DOHH2 (cell line): ENCODE measurements at regions not wholly inside any gene's neighbourhood (a gene's known extent, or its start where the extent isn't known, plus 50 kb on each side); places are given as distances from the start of the nearest gene placed in this dataset.

Experiments used
- H3F3A ChIP-seq: fragments of 200-600 bp; sonication (generic), shearing (Covaris generic); 2 replicates; pipeline ENCODE4 v1.6.0; 2016; ENCODE audit warnings: antibody characterized with exemption, mild to moderate bottlenecking; ENCODE audit not compliant: control insufficient read depth, insufficient read depth
- H3K27ac ChIP-seq: fragments of 200-600 bp; sonication (generic); 2 replicates; pipeline ENCODE4 v1.5.1; 2014; ENCODE audit warnings: low read depth, mild to moderate bottlenecking, low read length, moderate library complexity
- H3K27me3 ChIP-seq: fragments of 200-600 bp; sonication (generic); 2 replicates; pipeline ENCODE4 v1.6.1; 2014; ENCODE audit warnings: mild to moderate bottlenecking, low read length, mixed read lengths; ENCODE audit not compliant: control insufficient read depth
- H3K36me3 ChIP-seq: fragments of 200-600 bp; sonication (generic); 2 replicates; pipeline ENCODE4 v1.6.1; 2014; ENCODE audit warnings: mild to moderate bottlenecking, low read length, moderate library complexity, mixed read lengths; ENCODE audit not compliant: control insufficient read depth
- H3K4me1 ChIP-seq: fragments of 200-600 bp; sonication (generic); 2 replicates; pipeline ENCODE4 v1.6.1; 2014; ENCODE audit warnings: mild to moderate bottlenecking, low read length, mixed read lengths; ENCODE audit not compliant: control insufficient read depth
- H3K4me2 ChIP-seq: fragments of 200-600 bp; sonication (generic); 2 replicates; pipeline ENCODE4 v1.6.0; 2014; ENCODE audit warnings: mild to moderate bottlenecking, low read length, moderate library complexity
- H3K4me3 ChIP-seq: fragments of 200-600 bp; sonication (generic); 2 replicates; pipeline ENCODE4 v1.5.1; 2014; ENCODE audit warnings: mild to moderate bottlenecking, low read length, mixed read lengths
- H3K79me2 ChIP-seq: fragments of 200-600 bp; sonication (generic); 2 replicates; pipeline ENCODE4 v1.6.1; 2014; ENCODE audit warnings: mild to moderate bottlenecking, low read length, mixed read lengths; ENCODE audit not compliant: control insufficient read depth
- H3K9me2 ChIP-seq: fragments of 200-600 bp; sonication (generic); replicated peaks from 2 replicates; pipeline ENCODE4 v1.6.1; 2014; ENCODE audit warnings: mild to moderate bottlenecking, low read length, mixed read lengths; ENCODE audit not compliant: control insufficient read depth
- H3K9me3 ChIP-seq: fragments of 200-600 bp; sonication (generic); 2 replicates; pipeline ENCODE4 v1.6.1; 2014; ENCODE audit warnings: antibody characterized with exemption, low read length, mixed read lengths; ENCODE audit not compliant: control insufficient read depth, insufficient read depth
- H4K20me1 ChIP-seq: fragments of 200-600 bp; sonication (generic); 2 replicates; pipeline ENCODE4 v1.6.0; 2014; ENCODE audit warnings: low read depth, mild to moderate bottlenecking, antibody characterized with exemption, low read length, moderate library complexity; ENCODE audit not compliant: control insufficient read depth, insufficient read depth
- CTCF ChIP-seq: fragments of 200-600 bp; sonication (generic); IDR thresholded peaks from one replicate; pipeline ENCODE4 v1.5.1; 2014; ENCODE audit warnings: antibody characterized with exemption, mild to moderate bottlenecking, low read depth, low read length; ENCODE audit not compliant: poor library complexity, severe bottlenecking
- EZH2phosphoT487 ChIP-seq: fragments of 200-600 bp; sonication (generic); IDR thresholded peaks from 2 replicates; pipeline ENCODE4 v1.6.1; 2017; ENCODE audit warnings: borderline replicate concordance, mild to moderate bottlenecking, antibody characterized with exemption, low read length, moderate library complexity, mixed read lengths

GRCh38 chr9:21592063-21592338 lies 109.9 kb upstream of the IFNE start:
- no peak overlapping the region for H3K4me2 ChIP-seq

GRCh38 chr9:21597284-21597683 lies 115.2 kb upstream of the IFNE start:
- H3K9me3 ChIP-seq = no peaks in the 10 kb centered on the region
- no peaks in the 10 kb centered on the region for H3K4me1 ChIP-seq
- no peaks in the 10 kb centered on the region for H3F3A ChIP-seq
- no peaks in the 10 kb centered on the region for H3K27me3 ChIP-seq
- no peaks in the 10 kb centered on the region for H3K9me2 ChIP-seq
- no peaks in the 10 kb centered on the region for H3K79me2 ChIP-seq
- H3K27ac ChIP-seq = no peak overlapping the region
- TF ChIP-seq EZH2phosphoT487 = no peak
- no peak for TF ChIP-seq CTCF
- no peak overlapping the region for H3K4me2 ChIP-seq
- no peaks in the 10 kb centered on the region for H3K36me3 ChIP-seq
- H4K20me1 ChIP-seq = no peaks in the 10 kb centered on the region
- no peak overlapping the region for H3K4me3 ChIP-seq

More at GRCh38 chr9:21592063-21592338, 109.9 kb upstream of the IFNE start:
- Histone ChIP-seq H3K36me3 (no peaks in the 10 kb centered on the region), H3K27me3 (no peaks in the 10 kb centered on the region), H3K27ac (no peak overlapping the region), H4K20me1 (no peaks in the 10 kb centered on the region), H3F3A (no peaks in the 10 kb centered on the region), H3K4me3 (no peak overlapping the region), H3K79me2 (no peaks in the 10 kb centered on the region), H3K4me1 (no peaks in the 10 kb centered on the region), H3K9me3 (no peaks in the 10 kb centered on the region), H3K9me2 (no peaks in the 10 kb centered on the region)
- TF ChIP-seq EZH2phosphoT487 = no peak
- no peak for TF ChIP-seq CTCF

- Histone ChIP-seq H3K9me2 (no peaks in the 10 kb centered on the region), H3K4me1 (no peaks in the 10 kb centered on the region), H3K4me2 (no peak overlapping the region), H3F3A (no peaks in the 10 kb centered on the region), H3K9me3 (no peaks in the 10 kb centered on the region), H3K79me2 (no peaks in the 10 kb centered on the region), H3K4me3 (no peak overlapping the region), H3K36me3 (no peaks in the 10 kb centered on the region), H4K20me1 (no peaks in the 10 kb centered on the region), H3K27ac (no peak overlapping the region), H3K27me3 (no peaks in the 10 kb centered on the region)
- TF ChIP-seq CTCF = no peak
- no peak for TF ChIP-seq EZH2phosphoT487
Observed at GRCh38 chr9:21598749-21599148, 116.6 kb upstream of the IFNE start.

GRCh38 chr9:21605489-21605931 lies 123.4 kb upstream of the IFNE start:
- H3K27ac ChIP-seq = no peak overlapping the region
- H3K36me3 ChIP-seq = no peaks in the 10 kb centered on the region
- no peaks in the 10 kb centered on the region for H3K9me3 ChIP-seq
- H3K4me1 ChIP-seq = no peaks in the 10 kb centered on the region
- no peaks in the 10 kb centered on the region for H3K79me2 ChIP-seq
- no peak overlapping the region for H3K4me3 ChIP-seq
- no peaks in the 10 kb centered on the region for H4K20me1 ChIP-seq
- no peaks in the 10 kb centered on the region for H3K9me2 ChIP-seq
- no peaks in the 10 kb centered on the region for H3F3A ChIP-seq
- no peaks in the 10 kb centered on the region for H3K27me3 ChIP-seq
- no peak overlapping the region for H3K4me2 ChIP-seq
- TF ChIP-seq EZH2phosphoT487 = no peak
- no peak for TF ChIP-seq CTCF
